ENCODE measurements at regions not wholly inside any gene's neighbourhood (a gene's known extent, or its start where the extent isn't known, plus 50 kb on each side); places are given as distances from the start of the nearest gene placed in this dataset.
"Not testable (repeated sequence)": the region's sequence is repeated elsewhere in the genome, so short reads cannot be mapped to it uniquely, and the experiment has no call there.

- no peak for DNase-seq (ENCODE audit: low spot score)
Observed at GRCh38 chr12:82529101-82529500, 157.6 kb upstream of the TMTC2 start.

- DNase-seq (ENCODE audit: low spot score), result no peak
Observed at GRCh38 chr12:82529954-82530353, 156.8 kb upstream of the TMTC2 start.

GRCh38 chr12:82530394-82530793 lies 156.3 kb upstream of the TMTC2 start:
- no peak for DNase-seq (ENCODE audit: low spot score)

- DNase-seq (ENCODE audit: low spot score), result no peak
Observed at GRCh38 chr12:82533341-82533740, 153.4 kb upstream of the TMTC2 start.

- no peak for DNase-seq (ENCODE audit: low spot score)
Observed at GRCh38 chr12:82537436-82537835, 149.3 kb upstream of the TMTC2 start.

- DNase-seq (ENCODE audit: low spot score), result no peak
Observed at GRCh38 chr12:82554529-82554928, 132.2 kb upstream of the TMTC2 start.

- no peak for DNase-seq (ENCODE audit: low spot score)
Observed at GRCh38 chr12:82555699-82556098, 131.0 kb upstream of the TMTC2 start.

- no peak for DNase-seq (ENCODE audit: low spot score)
Observed at GRCh38 chr12:82565966-82566365, 120.7 kb upstream of the TMTC2 start.

GRCh38 chr12:82567688-82568087 lies 119.0 kb upstream of the TMTC2 start:
- DNase-seq (ENCODE audit: low spot score), result no peak

GRCh38 chr12:82574191-82574590 lies 112.5 kb upstream of the TMTC2 start:
- no peak for DNase-seq (ENCODE audit: low spot score)

- no peak for DNase-seq (ENCODE audit: low spot score)
Observed at GRCh38 chr12:82578725-82579124, 108.0 kb upstream of the TMTC2 start.

GRCh38 chr12:82583756-82584155 lies 103.0 kb upstream of the TMTC2 start:
- no peak for DNase-seq (ENCODE audit: low spot score)

GRCh38 chr12:82593143-82593542 lies 93.6 kb upstream of the TMTC2 start:
- DNase-seq (ENCODE audit: low spot score), result no peak

GRCh38 chr12:82593901-82594396 lies 92.8 kb upstream of the TMTC2 start:
- DNase-seq (ENCODE audit: low spot score), result no peak

GRCh38 chr12:82595941-82596340 lies 90.8 kb upstream of the TMTC2 start:
- no peak for DNase-seq (ENCODE audit: low spot score)

GRCh38 chr12:82596483-82596882 lies 90.2 kb upstream of the TMTC2 start:
- no peak for DNase-seq (ENCODE audit: low spot score)

GRCh38 chr12:82600379-82600778 lies 86.3 kb upstream of the TMTC2 start:
- no peak for DNase-seq (ENCODE audit: low spot score)

- DNase-seq (ENCODE audit: low spot score), result not testable (repeated sequence)
Observed at GRCh38 chr12:82603647-82604046, 83.1 kb upstream of the TMTC2 start.

- no peak for DNase-seq (ENCODE audit: low spot score)
Observed at GRCh38 chr12:82605115-82605514, 81.6 kb upstream of the TMTC2 start.

GRCh38 chr12:82608706-82609105 lies 78.0 kb upstream of the TMTC2 start:
- peak; percentile 27 for DNase-seq (ENCODE audit: low spot score)

GRCh38 chr12:82609234-82609914 lies 77.3 kb upstream of the TMTC2 start:
- no peak for DNase-seq (ENCODE audit: low spot score)

- DNase-seq (ENCODE audit: low spot score), result no peak
Observed at GRCh38 chr12:82619644-82620043, 67.1 kb upstream of the TMTC2 start.

GRCh38 chr12:82620917-82621316 lies 65.8 kb upstream of the TMTC2 start:
- DNase-seq (ENCODE audit: low spot score), result no peak

- DNase-seq (ENCODE audit: low spot score), result no peak
Observed at GRCh38 chr12:82625523-82625922, 61.2 kb upstream of the TMTC2 start.

All from COLO829 (cell line).